WTC11 (cell line): ENCODE measurements at regions not wholly inside any gene's neighbourhood (a gene's known extent, or its start where the extent isn't known, plus 50 kb on each side); places are given as distances from the start of the nearest gene placed in this dataset.

Source experiments
- ATAC-seq: fragments of 200-7000 bp; cut with Tn5 transposase; 2 replicates; pipeline ENCODE4 v1.10.0; 2021; ENCODE audit warnings: mild to moderate bottlenecking, moderate library complexity
- CTCF ChIA-PET: fragments of 300-600 bp; sonication (Branson Sonifier 250); formaldehyde crosslinking; loops from one replicate; lab custom pipeline; 2021; ENCODE audit warnings: antibody characterized with exemption; lab: Charles Lee
- POLR2A ChIA-PET: fragments of 350-600 bp; sonication (Branson Sonifier 250); formaldehyde crosslinking; loops from one replicate; lab custom pipeline; 2021; ENCODE audit warnings: antibody characterized with exemption; lab: Charles Lee
- DNase-seq: peaks from one replicate; pipeline ENCODE4 v3.0.0; 2021; ENCODE audit warnings: low spot score
- H3K27ac Mint-ChIP-seq: 2 replicates; pipeline ENCODE4 v1.8.0; 2021; ENCODE audit warnings: mixed read lengths
- H3K27me3 Mint-ChIP-seq: 2 replicates; pipeline ENCODE4 v1.8.0; 2021; ENCODE audit warnings: low read depth, mild to moderate bottlenecking, moderate library complexity, mixed read lengths
- H3K36me3 Mint-ChIP-seq: 2 replicates; pipeline ENCODE4 v1.8.0; 2021; ENCODE audit warnings: mixed read lengths
- H3K4me1 Mint-ChIP-seq: 2 replicates; pipeline ENCODE4 v1.8.0; 2022; ENCODE audit warnings: mixed read lengths
- H3K4me3 Mint-ChIP-seq: 2 replicates; pipeline ENCODE4 v1.8.0; 2021; ENCODE audit warnings: mild to moderate bottlenecking, moderate library complexity, mixed read lengths
- H3K9me3 Mint-ChIP-seq: 2 replicates; pipeline ENCODE4 v1.8.0; 2021; ENCODE audit warnings: mixed read lengths
- CBFB ChIP-seq: sonication (generic); formaldehyde crosslinking; IDR thresholded peaks from 2 replicates; pipeline ENCODE4 v1.8.1; 2022; ENCODE audit warnings: mild to moderate bottlenecking, low read depth, missing genetic modification reagents
- CREM ChIP-seq: sonication (generic); formaldehyde crosslinking; IDR thresholded peaks from 2 replicates; pipeline ENCODE4 v1.8.1; 2022; ENCODE audit warnings: mild to moderate bottlenecking, missing genetic modification reagents, moderate library complexity
- ELF4 ChIP-seq: sonication (generic); formaldehyde crosslinking; IDR thresholded peaks from 2 replicates; pipeline ENCODE4 v1.8.1; 2022; ENCODE audit warnings: low read depth, mild to moderate bottlenecking, moderate library complexity, missing genetic modification reagents
- GRHL2 ChIP-seq: fragments of 250-450 bp; sonication (Bioruptor Pico); IDR thresholded peaks from 2 replicates; pipeline ENCODE4 v1.8.0; 2022; ENCODE audit warnings: mild to moderate bottlenecking, moderate library complexity; ENCODE audit not compliant: insufficient replicate concordance, severe bottlenecking
- GTF2I ChIP-seq: fragments of 250-450 bp; sonication (Bioruptor Pico); conservative IDR thresholded peaks from 2 replicates; pipeline ENCODE4 v1.4.0; 2021; ENCODE audit warnings: mild to moderate bottlenecking
- HMGA2 ChIP-seq: fragments of 250-450 bp; sonication (Bioruptor Pico); IDR thresholded peaks from 2 replicates; pipeline ENCODE4 v1.4.0; 2021; ENCODE audit warnings: mild to moderate bottlenecking, moderate library complexity
- JAZF1 ChIP-seq: fragments of 250-450 bp; sonication (Bioruptor Pico); IDR thresholded peaks from 2 replicates; pipeline ENCODE4 v1.9.0; 2021; ENCODE audit warnings: moderate library complexity, mild to moderate bottlenecking, inconsistent platforms
- MYBL2 ChIP-seq: sonication (generic); formaldehyde crosslinking; IDR thresholded peaks from 2 replicates; pipeline ENCODE4 v1.8.1; 2023; ENCODE audit warnings: mild to moderate bottlenecking, moderate library complexity, missing genetic modification reagents
- NR1H2 ChIP-seq: sonication (generic); formaldehyde crosslinking; IDR thresholded peaks from 2 replicates; pipeline ENCODE4 v1.9.0; 2021; ENCODE audit warnings: mild to moderate bottlenecking, moderate library complexity, missing genetic modification reagents
- NR3C1 ChIP-seq: sonication (generic); formaldehyde crosslinking; conservative IDR thresholded peaks from 2 replicates; pipeline ENCODE4 v1.8.1; 2023; ENCODE audit warnings: low read depth, mild to moderate bottlenecking, missing genetic modification reagents
- ZBTB21 ChIP-seq: sonication (generic); formaldehyde crosslinking; IDR thresholded peaks from 2 replicates; pipeline ENCODE4 v1.8.1; 2023; ENCODE audit warnings: mild to moderate bottlenecking, missing genetic modification reagents, borderline replicate concordance
- ZNF219 ChIP-seq: sonication (generic); formaldehyde crosslinking; IDR thresholded peaks from 2 replicates; pipeline ENCODE4 v1.8.0; 2023; ENCODE audit warnings: missing genetic modification reagents, mild to moderate bottlenecking, borderline replicate concordance
- TF ChIP-seq, protein P1 (sequence below): fragments of 250-450 bp; sonication (Bioruptor Pico); IDR thresholded peaks from 2 replicates; pipeline ENCODE4 v1.9.0; 2021; ENCODE audit warnings: mild to moderate bottlenecking
- TF ChIP-seq, protein P2 (sequence below): fragments of 250-450 bp; sonication (Bioruptor Pico); conservative IDR thresholded peaks from 2 replicates; pipeline ENCODE4 v1.9.0; 2021; ENCODE audit warnings: mild to moderate bottlenecking
- TF ChIP-seq, protein P3 (sequence below): sonication (generic); formaldehyde crosslinking; conservative IDR thresholded peaks from 2 replicates; pipeline ENCODE4 v1.8.1; 2023; ENCODE audit warnings: mild to moderate bottlenecking, low read depth, missing genetic modification reagents, moderate library complexity
- TF ChIP-seq, protein P4 (sequence below): sonication (generic); formaldehyde crosslinking; conservative IDR thresholded peaks from 2 replicates; pipeline ENCODE4 v1.8.1; 2022; ENCODE audit warnings: mild to moderate bottlenecking, missing genetic modification reagents
- TF ChIP-seq, protein P5 (sequence below): fragments of 250-450 bp; sonication (Bioruptor Pico); IDR thresholded peaks from 2 replicates; pipeline ENCODE4 v2.1.2; 2022; ENCODE audit warnings: mild to moderate bottlenecking, moderate library complexity
- TF ChIP-seq, protein P6 (sequence below): sonication (generic); formaldehyde crosslinking; IDR thresholded peaks from 2 replicates; pipeline ENCODE4 v1.8.0; 2022; ENCODE audit warnings: mild to moderate bottlenecking, missing genetic modification reagents
- TF ChIP-seq, protein P7 (sequence below): sonication (generic); formaldehyde crosslinking; IDR thresholded peaks from 2 replicates; pipeline ENCODE4 v1.8.0; 2022; ENCODE audit warnings: mild to moderate bottlenecking, missing genetic modification reagents
- TF ChIP-seq, protein P8 (sequence below): sonication (generic); formaldehyde crosslinking; IDR thresholded peaks from 2 replicates; pipeline ENCODE4 v1.8.1; 2023; ENCODE audit warnings: mild to moderate bottlenecking, missing genetic modification reagents, moderate library complexity
- TF ChIP-seq, protein P9 (sequence below): sonication (generic); formaldehyde crosslinking; IDR thresholded peaks from 2 replicates; pipeline ENCODE4 v1.8.1; 2023; ENCODE audit warnings: mild to moderate bottlenecking, missing genetic modification reagents

DNA sequence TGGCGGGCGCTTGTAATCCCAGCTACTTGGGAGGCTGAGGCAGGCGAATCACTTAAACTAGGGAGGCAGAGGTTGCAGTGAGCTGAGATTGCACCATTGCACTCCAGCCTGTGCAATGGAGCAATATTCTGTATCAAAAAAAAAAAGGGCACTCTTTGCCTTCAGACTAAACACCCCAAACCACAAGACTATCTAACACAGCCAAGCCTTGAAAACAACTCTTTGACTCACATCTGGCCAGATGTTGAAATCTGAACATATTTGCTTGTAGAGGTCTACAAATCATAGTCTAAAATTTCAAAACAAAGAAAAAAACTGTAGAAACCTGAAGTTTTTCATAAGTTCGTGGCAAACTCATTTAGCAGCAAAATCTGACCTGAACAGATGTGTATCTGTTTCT lies 94.9 kb downstream of the FAM161A start (continued):
- TF ChIP-seq, protein P1, sequence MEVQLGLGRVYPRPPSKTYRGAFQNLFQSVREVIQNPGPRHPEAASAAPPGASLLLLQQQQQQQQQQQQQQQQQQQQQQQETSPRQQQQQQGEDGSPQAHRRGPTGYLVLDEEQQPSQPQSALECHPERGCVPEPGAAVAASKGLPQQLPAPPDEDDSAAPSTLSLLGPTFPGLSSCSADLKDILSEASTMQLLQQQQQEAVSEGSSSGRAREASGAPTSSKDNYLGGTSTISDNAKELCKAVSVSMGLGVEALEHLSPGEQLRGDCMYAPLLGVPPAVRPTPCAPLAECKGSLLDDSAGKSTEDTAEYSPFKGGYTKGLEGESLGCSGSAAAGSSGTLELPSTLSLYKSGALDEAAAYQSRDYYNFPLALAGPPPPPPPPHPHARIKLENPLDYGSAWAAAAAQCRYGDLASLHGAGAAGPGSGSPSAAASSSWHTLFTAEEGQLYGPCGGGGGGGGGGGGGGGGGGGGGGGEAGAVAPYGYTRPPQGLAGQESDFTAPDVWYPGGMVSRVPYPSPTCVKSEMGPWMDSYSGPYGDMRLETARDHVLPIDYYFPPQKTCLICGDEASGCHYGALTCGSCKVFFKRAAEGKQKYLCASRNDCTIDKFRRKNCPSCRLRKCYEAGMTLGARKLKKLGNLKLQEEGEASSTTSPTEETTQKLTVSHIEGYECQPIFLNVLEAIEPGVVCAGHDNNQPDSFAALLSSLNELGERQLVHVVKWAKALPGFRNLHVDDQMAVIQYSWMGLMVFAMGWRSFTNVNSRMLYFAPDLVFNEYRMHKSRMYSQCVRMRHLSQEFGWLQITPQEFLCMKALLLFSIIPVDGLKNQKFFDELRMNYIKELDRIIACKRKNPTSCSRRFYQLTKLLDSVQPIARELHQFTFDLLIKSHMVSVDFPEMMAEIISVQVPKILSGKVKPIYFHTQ, result no peak
- TF ChIP-seq ZBTB21 (CRISPR knock-in tag), result no peak
- TF ChIP-seq, protein P2, sequence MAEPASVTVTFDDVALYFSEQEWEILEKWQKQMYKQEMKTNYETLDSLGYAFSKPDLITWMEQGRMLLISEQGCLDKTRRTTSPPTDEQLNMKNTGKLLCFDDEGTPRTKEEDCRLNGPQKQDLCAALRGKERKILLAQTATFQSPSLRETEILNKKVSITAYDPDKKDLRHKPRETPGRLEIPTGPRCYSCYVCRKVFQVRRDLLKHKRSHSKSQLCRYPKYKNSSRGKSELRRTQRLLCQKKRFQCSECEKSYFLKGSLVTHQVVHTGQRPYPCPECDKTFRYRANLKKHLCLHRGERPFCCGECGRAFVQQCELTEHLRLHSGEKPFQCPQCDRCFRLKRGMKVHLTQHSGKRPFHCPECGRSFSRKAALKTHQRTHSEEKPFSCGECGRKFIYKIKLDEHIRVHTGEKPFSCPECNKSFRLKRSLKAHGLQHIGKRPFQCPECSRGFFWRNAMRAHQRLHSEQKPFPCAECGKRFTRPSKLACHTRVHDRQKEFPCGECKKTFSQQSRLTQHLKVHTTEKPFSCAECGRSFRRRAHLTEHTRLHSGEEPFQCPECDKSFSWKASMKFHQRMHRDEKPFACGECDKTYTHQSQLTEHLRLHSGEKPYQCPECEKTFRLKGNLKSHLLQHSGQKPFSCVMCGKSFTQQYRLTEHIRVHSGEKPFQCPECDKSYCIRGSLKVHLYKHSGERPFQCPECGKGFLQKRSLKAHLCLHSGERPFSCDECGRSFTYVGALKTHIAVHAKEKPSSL (CRISPR knock-in tag), result no peak

DNA sequence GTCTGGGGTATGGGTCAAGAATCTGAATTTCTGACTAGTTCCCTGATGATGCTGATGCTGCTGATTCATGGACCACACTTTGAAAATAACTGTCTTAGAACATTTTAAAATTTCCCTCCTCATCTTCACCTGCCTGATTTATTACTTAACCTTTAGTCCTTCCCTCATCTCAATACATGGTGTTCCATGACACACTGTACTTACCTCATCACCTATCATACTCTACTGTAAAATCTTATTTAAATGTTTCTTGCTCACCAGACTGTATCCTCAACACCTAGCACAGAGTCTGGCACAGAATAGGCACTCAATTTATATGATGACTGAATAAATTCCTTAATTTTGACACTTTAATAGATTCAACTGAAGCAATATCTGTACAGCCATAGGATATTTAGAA lies 95.7 kb downstream of the FAM161A start:
- peaks cover 2% of the 10 kb centered on the region; the same call in 1 of the 2 replicates for H3K4me1 Mint-ChIP-seq
- H3K27me3 Mint-ChIP-seq, result peaks cover 13% of the 10 kb centered on the region
- ATAC-seq, result no peak
- DNase-seq, result no peak
- H3K27ac Mint-ChIP-seq, result no peak overlapping the region
- no peak overlapping the region for H3K4me3 Mint-ChIP-seq
- ChIA-PET POLR2A (no interaction called here), CTCF (no interaction called here)
- peaks cover 18% of the 10 kb centered on the region for H3K9me3 Mint-ChIP-seq
- TF ChIP-seq, protein P3, sequence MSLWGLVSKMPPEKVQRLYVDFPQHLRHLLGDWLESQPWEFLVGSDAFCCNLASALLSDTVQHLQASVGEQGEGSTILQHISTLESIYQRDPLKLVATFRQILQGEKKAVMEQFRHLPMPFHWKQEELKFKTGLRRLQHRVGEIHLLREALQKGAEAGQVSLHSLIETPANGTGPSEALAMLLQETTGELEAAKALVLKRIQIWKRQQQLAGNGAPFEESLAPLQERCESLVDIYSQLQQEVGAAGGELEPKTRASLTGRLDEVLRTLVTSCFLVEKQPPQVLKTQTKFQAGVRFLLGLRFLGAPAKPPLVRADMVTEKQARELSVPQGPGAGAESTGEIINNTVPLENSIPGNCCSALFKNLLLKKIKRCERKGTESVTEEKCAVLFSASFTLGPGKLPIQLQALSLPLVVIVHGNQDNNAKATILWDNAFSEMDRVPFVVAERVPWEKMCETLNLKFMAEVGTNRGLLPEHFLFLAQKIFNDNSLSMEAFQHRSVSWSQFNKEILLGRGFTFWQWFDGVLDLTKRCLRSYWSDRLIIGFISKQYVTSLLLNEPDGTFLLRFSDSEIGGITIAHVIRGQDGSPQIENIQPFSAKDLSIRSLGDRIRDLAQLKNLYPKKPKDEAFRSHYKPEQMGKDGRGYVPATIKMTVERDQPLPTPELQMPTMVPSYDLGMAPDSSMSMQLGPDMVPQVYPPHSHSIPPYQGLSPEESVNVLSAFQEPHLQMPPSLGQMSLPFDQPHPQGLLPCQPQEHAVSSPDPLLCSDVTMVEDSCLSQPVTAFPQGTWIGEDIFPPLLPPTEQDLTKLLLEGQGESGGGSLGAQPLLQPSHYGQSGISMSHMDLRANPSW (CRISPR knock-in tag), result no peak
- TF ChIP-seq GTF2I (CRISPR knock-in tag) (no peak), NR3C1 (CRISPR knock-in tag) (no peak), ELF4 (CRISPR knock-in tag) (no peak), CBFB (CRISPR knock-in tag) (no peak), NR1H2 (CRISPR knock-in tag) (no peak), GRHL2 (no peak), HMGA2 (CRISPR knock-in tag) (no peak), CREM (CRISPR knock-in tag) (no peak), MYBL2 (CRISPR knock-in tag) (no peak), JAZF1 (no peak), ZNF219 (CRISPR knock-in tag) (no peak)
- TF ChIP-seq, protein P4, sequence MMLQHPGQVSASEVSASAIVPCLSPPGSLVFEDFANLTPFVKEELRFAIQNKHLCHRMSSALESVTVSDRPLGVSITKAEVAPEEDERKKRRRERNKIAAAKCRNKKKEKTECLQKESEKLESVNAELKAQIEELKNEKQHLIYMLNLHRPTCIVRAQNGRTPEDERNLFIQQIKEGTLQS (CRISPR knock-in tag), result no peak
- TF ChIP-seq, protein P5, sequence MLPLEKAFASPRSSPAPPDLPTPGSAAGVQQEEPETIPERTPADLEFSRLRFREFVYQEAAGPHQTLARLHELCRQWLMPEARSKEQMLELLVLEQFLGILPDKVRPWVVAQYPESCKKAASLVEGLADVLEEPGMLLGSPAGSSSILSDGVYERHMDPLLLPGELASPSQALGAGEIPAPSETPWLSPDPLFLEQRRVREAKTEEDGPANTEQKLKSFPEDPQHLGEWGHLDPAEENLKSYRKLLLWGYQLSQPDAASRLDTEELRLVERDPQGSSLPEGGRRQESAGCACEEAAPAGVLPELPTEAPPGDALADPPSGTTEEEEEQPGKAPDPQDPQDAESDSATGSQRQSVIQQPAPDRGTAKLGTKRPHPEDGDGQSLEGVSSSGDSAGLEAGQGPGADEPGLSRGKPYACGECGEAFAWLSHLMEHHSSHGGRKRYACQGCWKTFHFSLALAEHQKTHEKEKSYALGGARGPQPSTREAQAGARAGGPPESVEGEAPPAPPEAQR (CRISPR knock-in tag), result no peak
- TF ChIP-seq, protein P6, sequence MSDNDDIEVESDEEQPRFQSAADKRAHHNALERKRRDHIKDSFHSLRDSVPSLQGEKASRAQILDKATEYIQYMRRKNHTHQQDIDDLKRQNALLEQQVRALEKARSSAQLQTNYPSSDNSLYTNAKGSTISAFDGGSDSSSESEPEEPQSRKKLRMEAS (CRISPR knock-in tag), result no peak
- TF ChIP-seq, protein P7, sequence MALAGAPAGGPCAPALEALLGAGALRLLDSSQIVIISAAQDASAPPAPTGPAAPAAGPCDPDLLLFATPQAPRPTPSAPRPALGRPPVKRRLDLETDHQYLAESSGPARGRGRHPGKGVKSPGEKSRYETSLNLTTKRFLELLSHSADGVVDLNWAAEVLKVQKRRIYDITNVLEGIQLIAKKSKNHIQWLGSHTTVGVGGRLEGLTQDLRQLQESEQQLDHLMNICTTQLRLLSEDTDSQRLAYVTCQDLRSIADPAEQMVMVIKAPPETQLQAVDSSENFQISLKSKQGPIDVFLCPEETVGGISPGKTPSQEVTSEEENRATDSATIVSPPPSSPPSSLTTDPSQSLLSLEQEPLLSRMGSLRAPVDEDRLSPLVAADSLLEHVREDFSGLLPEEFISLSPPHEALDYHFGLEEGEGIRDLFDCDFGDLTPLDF, result no peak
- TF ChIP-seq, protein P8, sequence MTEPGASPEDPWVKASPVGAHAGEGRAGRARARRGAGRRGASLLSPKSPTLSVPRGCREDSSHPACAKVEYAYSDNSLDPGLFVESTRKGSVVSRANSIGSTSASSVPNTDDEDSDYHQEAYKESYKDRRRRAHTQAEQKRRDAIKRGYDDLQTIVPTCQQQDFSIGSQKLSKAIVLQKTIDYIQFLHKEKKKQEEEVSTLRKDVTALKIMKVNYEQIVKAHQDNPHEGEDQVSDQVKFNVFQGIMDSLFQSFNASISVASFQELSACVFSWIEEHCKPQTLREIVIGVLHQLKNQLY (CRISPR knock-in tag), result no peak
- TF ChIP-seq, protein P2 (CRISPR knock-in tag), result no peak
- TF ChIP-seq, protein P9, sequence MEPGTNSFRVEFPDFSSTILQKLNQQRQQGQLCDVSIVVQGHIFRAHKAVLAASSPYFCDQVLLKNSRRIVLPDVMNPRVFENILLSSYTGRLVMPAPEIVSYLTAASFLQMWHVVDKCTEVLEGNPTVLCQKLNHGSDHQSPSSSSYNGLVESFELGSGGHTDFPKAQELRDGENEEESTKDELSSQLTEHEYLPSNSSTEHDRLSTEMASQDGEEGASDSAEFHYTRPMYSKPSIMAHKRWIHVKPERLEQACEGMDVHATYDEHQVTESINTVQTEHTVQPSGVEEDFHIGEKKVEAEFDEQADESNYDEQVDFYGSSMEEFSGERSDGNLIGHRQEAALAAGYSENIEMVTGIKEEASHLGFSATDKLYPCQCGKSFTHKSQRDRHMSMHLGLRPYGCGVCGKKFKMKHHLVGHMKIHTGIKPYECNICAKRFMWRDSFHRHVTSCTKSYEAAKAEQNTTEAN (CRISPR knock-in tag), result no peak
- no peaks in the 10 kb centered on the region for H3K36me3 Mint-ChIP-seq
